ENCODE measurements at regions not wholly inside any gene's neighbourhood (a gene's known extent, or its start where the extent isn't known, plus 50 kb on each side); places are given as distances from the start of the nearest gene placed in this dataset.

DNA sequence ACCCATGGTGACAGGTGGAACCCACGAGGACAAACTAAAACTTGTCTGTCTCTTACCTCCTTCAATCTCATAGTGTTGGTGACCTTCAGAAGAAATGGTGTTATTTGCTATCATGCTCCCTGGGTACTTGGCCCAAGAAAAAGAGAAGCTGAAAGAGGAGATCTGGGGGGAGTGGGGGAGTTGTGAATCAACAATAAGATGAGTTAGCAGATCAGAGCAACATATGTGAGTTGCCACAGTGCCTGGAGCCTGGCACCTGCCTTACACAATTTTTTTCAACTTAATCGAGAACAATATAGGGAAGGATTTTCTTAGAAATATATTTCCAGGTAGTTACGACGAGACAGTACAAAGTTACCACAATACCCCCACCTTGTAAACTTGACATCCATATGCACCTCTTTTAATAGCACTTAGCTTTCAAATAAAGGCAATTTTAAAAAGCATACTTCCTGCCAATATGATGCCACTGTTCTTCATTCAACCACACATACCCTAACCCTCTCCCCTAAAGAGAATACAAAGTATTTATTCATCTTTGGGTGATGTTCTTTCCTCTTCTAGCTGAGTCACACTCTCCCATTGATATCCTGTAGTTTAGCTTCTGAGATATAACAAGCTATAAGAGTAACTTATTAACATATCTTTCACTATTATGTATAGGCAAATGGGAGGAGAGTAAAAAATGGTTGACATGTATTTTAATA, 424.1 kb upstream of the OR4E1 start:
- TF ChIP-seq, protein P1, sequence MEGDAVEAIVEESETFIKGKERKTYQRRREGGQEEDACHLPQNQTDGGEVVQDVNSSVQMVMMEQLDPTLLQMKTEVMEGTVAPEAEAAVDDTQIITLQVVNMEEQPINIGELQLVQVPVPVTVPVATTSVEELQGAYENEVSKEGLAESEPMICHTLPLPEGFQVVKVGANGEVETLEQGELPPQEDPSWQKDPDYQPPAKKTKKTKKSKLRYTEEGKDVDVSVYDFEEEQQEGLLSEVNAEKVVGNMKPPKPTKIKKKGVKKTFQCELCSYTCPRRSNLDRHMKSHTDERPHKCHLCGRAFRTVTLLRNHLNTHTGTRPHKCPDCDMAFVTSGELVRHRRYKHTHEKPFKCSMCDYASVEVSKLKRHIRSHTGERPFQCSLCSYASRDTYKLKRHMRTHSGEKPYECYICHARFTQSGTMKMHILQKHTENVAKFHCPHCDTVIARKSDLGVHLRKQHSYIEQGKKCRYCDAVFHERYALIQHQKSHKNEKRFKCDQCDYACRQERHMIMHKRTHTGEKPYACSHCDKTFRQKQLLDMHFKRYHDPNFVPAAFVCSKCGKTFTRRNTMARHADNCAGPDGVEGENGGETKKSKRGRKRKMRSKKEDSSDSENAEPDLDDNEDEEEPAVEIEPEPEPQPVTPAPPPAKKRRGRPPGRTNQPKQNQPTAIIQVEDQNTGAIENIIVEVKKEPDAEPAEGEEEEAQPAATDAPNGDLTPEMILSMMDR (IDR thresholded peaks at IDR 0.05; ENCODE audit: extremely low read depth, insufficient read depth, missing control alignments) = no peak
- DNase-seq (ENCODE audit: low spot score) = no peak
- in situ Hi-C loops (cut with MboI; ENCODE audit: low pct_unique_long_range_greater_than_20kb, low sequenced_read_pairs, unreplicated experiment) = no loop called here

DNA sequence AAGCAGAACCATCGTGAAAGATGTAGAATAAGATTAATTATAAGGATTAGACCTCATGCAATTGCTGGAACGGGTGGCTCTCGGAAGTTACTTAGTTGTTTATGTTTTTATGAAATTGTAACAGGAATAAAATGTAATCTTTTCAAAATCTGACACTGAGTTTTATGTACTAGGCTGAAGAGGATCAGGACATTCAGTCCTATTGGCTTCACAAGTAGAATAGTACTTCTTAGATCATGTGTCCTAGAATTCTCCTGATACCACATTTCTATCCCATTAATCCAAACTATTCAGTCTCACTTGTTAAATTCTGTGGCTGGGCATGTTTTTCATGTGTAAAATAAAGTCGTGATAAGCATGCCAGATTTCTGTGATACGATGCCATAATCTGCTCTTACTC, 423.5 kb upstream of the OR4E1 start:
- TF ChIP-seq, protein P1 (IDR thresholded peaks at IDR 0.05; ENCODE audit: extremely low read depth, insufficient read depth, missing control alignments) = no peak
- in situ Hi-C loops (cut with MboI; ENCODE audit: low pct_unique_long_range_greater_than_20kb, low sequenced_read_pairs, unreplicated experiment) = no loop called here
- no peak for DNase-seq (ENCODE audit: low spot score)

DNA sequence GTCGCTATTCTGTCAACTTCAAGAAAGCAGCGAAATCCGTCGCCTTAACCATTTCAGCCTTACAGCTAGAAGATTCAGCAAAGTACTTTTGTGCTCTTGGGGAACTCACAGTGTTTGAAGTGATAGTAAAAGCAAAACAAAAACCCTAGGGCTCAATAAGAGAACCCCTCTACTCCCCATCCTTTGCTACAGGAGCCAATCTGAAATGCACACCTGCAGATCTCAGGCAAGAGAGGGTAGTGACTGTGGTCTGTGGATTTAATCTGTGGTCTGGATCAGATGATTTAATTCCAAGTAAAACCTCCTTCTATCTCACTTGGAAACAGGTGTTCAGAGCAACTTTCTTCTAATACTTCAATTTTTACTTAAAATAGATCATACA, 422.9 kb upstream of the OR4E1 start:
- no peak for DNase-seq (ENCODE audit: low spot score)
- in situ Hi-C loops (cut with MboI; ENCODE audit: low pct_unique_long_range_greater_than_20kb, low sequenced_read_pairs, unreplicated experiment) = no loop called here
- TF ChIP-seq, protein P1 (IDR thresholded peaks at IDR 0.05; ENCODE audit: extremely low read depth, insufficient read depth, missing control alignments) = no peak

DNA sequence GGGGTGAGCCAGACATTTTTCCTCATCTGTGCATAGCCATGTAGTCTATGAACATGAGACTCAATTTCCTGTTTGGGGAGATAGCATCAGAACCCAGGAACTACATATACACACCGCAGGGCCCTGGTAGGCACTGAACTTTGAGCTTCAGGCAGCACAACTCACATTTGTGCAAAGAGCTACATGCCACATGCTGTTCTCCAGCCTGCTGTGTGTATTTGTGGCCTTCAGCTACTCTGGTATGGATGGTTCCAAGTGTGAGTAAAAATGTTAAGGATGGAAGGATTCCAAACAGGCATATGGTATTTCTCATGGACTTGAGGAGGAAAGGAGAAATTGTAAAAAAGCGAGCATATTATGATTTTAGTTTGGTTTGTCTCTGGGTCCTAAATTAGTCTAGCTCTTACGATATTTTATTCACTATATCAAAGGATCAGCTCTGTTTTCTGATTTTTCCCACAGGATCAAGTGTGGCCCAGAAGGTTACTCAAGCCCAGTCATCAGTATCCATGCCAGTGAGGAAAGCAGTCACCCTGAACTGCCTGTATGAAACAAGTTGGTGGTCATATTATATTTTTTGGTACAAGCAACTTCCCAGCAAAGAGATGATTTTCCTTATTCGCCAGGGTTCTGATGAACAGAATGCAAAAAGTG, 422.4 kb upstream of the OR4E1 start:
- in situ Hi-C loops (cut with MboI; ENCODE audit: low pct_unique_long_range_greater_than_20kb, low sequenced_read_pairs, unreplicated experiment) = no loop called here
- DNase-seq (ENCODE audit: low spot score) = no peak
- TF ChIP-seq, protein P1 (IDR thresholded peaks at IDR 0.05; ENCODE audit: extremely low read depth, insufficient read depth, missing control alignments) = no peak

DNA sequence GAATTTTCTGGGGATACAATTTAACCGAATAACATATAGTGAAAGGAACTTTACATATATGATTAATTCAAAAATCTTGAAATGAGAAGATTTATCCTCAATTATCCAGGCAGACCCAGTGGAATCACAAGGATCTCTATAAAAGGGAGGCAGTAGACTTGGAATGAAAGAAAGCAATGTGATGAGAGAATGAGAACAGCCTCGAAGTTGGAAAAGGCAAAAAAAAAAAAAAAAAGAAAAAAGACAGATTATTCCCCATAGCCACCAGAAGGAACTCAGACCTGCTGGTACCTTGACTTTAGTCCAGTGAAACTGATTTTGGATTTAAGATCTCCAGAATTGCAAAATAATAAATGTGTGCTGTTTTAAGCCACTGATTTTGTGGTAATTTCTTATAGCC, 416.3 kb upstream of the OR4E1 start:
- no peak for DNase-seq (ENCODE audit: low spot score)
- TF ChIP-seq, protein P1 (IDR thresholded peaks at IDR 0.05; ENCODE audit: extremely low read depth, insufficient read depth, missing control alignments) = no peak
- in situ Hi-C loops (cut with MboI; ENCODE audit: low pct_unique_long_range_greater_than_20kb, low sequenced_read_pairs, unreplicated experiment) = no loop called here

DNA sequence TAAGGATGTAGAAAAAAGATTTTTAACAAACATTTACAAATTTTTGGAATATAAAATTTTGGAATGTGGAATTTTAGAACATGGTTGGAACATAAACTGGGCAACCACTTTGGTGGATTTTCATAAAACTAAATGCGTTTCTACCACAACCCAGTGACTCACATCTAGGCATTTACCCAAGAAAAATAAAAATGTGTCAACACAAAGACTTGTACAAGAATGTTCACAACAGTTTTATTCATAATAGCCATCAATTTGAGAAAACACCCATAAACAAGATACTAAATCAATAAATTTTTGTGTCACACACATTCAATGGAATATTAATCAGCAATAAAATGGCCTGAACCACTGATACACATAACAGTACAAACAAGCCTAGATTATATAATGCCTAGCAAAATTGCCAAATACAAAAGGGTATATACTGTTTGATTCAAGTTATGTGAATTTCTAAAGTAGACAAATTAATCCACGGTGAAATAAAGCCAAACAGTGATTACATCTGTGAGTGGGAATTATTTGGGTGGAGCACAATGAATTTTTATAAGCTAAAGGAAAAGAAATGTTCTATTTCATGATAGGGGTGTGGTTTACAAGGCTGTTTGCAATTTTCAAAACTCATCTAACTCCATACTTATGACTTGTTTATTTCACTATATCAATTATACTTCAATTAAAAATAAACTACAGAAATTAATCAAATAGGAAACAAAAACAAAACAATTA, 415.2 kb upstream of the OR4E1 start:
- in situ Hi-C loops (cut with MboI; ENCODE audit: low pct_unique_long_range_greater_than_20kb, low sequenced_read_pairs, unreplicated experiment) = no loop called here
- TF ChIP-seq, protein P1 (IDR thresholded peaks at IDR 0.05; ENCODE audit: extremely low read depth, insufficient read depth, missing control alignments) = no peak
- no peak for DNase-seq (ENCODE audit: low spot score)

All from GM13977 (cell line).